Uterus (tissue), 3 donors: ENCODE measurements at regions not wholly inside any gene's neighbourhood (a gene's known extent, or its start where the extent isn't known, plus 50 kb on each side); places are given as distances from the start of the nearest gene placed in this dataset.

Experiments used
- DNase-seq, 2 donors: peaks; one replicate each; pipeline ENCODE4 v3.0.0-alpha.2; 2019 to 2020
- H3K27ac ChIP-seq, 2 donors: fragments of 200-600 bp; sonication (generic); 1 replicate in 1 of 2; 2 replicates in 1 of 2; pipeline ENCODE4 v1.5.1; 2016 to 2018
- H3K27me3 ChIP-seq, 2 donors: fragments of 200-600 bp; sonication (generic); one replicate each; pipeline ENCODE4 v1.5.1; 2018 to 2019; ENCODE audit warnings: control low read depth in 1 of 2
- H3K36me3 ChIP-seq, 2 donors: fragments of 200-600 bp; sonication (generic); one replicate each; pipeline ENCODE4 v1.5.1; 2019; ENCODE audit warnings: control low read depth in 1 of 2
- H3K4me1 ChIP-seq, 2 donors: fragments of 200-600 bp; sonication (generic); one replicate each; pipeline ENCODE4 v1.5.1; 2018 to 2019; ENCODE audit warnings: control low read depth in 1 of 2
- H3K4me3 ChIP-seq, 2 donors: fragments of 200-600 bp; sonication (generic); 1 replicate in 1 of 2; 2 replicates in 1 of 2; pipeline ENCODE4 v1.5.1; 2018 to 2019; ENCODE audit warnings: mild to moderate bottlenecking in 1 of 2
- H3K9me3 ChIP-seq, 2 donors: fragments of 200-600 bp; sonication (generic); one replicate each; pipeline ENCODE4 v1.5.1; 2019; ENCODE audit warnings: control low read depth in 1 of 2
- CTCF ChIP-seq, 4 experiments: fragments of 200-600 bp in 2 of 4; fragments of 450-650 bp in 2 of 4; sonication (generic) in 2 of 4; IDR thresholded peaks; one replicate each; pipeline ENCODE4 v1.5.1; 2016 to 2019; ENCODE audit warnings: antibody characterized with exemption in 4 of 4, mild to moderate bottlenecking in 2 of 4, moderate library complexity in 1 of 4
- POLR2A ChIP-seq, 2 donors: fragments of 450-650 bp; IDR thresholded peaks; one replicate each; pipeline ENCODE4 v1.6.1; 2016; ENCODE audit warnings: antibody characterized with exemption in 2 of 2, mild to moderate bottlenecking in 1 of 2, moderate library complexity in 1 of 2
- intact Hi-C: fragments of 100-400 bp; cut with DNase I; formaldehyde crosslinking; loops from one replicate; pipeline ENCODE4 v1.15.1; 2023; ENCODE audit warnings: low total_unique reads
- donor health status: DM: yes; HTN: yes; CAD: no.

GRCh38 chr12:90331262-90331661, 622.6 kb upstream of the ATP2B1 start:
- DNase-seq, result no peak
- TF ChIP-seq POLR2A (IDR thresholded peaks at IDR 0.05) (no peak), CTCF (IDR thresholded peaks at IDR 0.05) (no peak)
- H3K9me3 ChIP-seq, result no peaks in the 10 kb centered on the region
- H3K4me1 ChIP-seq, result no peaks in the 10 kb centered on the region
- H3K27me3 ChIP-seq, result no peaks in the 10 kb centered on the region
- no peak overlapping the region for H3K4me3 ChIP-seq
- H3K27ac ChIP-seq, result no peak overlapping the region
- intact Hi-C loops, result no loop called here
- H3K36me3 ChIP-seq, result no peaks in the 10 kb centered on the region

- intact Hi-C loops, result no loop called here
- no peak overlapping the region for H3K27ac ChIP-seq
Measured at GRCh38 chr12:90327793-90328743, 619.4 kb upstream of the ATP2B1 start.

GRCh38 chr12:90323217-90323616, 614.6 kb upstream of the ATP2B1 start:
- Histone ChIP-seq H3K27ac (no peak overlapping the region), H3K4me3 (no peak overlapping the region), H3K27me3 (no peaks in the 10 kb centered on the region), H3K4me1 (no peaks in the 10 kb centered on the region), H3K36me3 (no peaks in the 10 kb centered on the region), H3K9me3 (no peaks in the 10 kb centered on the region)
- no peak for TF ChIP-seq CTCF (IDR thresholded peaks at IDR 0.05)
- TF ChIP-seq POLR2A (IDR thresholded peaks at IDR 0.05), result no peak
- DNase-seq, result no peak
- intact Hi-C loops, result no loop called here

More at GRCh38 chr12:90327793-90328743, 619.4 kb upstream of the ATP2B1 start:
- Histone ChIP-seq H3K36me3 (no peaks in the 10 kb centered on the region), H3K9me3 (no peaks in the 10 kb centered on the region), H3K4me1 (no peaks in the 10 kb centered on the region), H3K27me3 (no peaks in the 10 kb centered on the region), H3K4me3 (no peak overlapping the region)
- no peak for TF ChIP-seq CTCF (IDR thresholded peaks at IDR 0.05)
- TF ChIP-seq POLR2A (IDR thresholded peaks at IDR 0.05), result no peak
- DNase-seq, result no peak

- no peaks in the 10 kb centered on the region for H3K36me3 ChIP-seq
- H3K27me3 ChIP-seq, result no peaks in the 10 kb centered on the region
- H3K27ac ChIP-seq, result no peak overlapping the region
- TF ChIP-seq POLR2A (IDR thresholded peaks at IDR 0.05), result no peak
- no peak for TF ChIP-seq CTCF (IDR thresholded peaks at IDR 0.05)
- intact Hi-C loops, result no loop called here
- no peaks in the 10 kb centered on the region for H3K4me1 ChIP-seq
- H3K4me3 ChIP-seq, result no peak overlapping the region
- no peak for DNase-seq
- H3K9me3 ChIP-seq, result no peaks in the 10 kb centered on the region
Measured at GRCh38 chr12:90322006-90322405, 613.4 kb upstream of the ATP2B1 start.

- H3K4me3 ChIP-seq, result no peak overlapping the region
- intact Hi-C loops, result no loop called here
- H3K9me3 ChIP-seq, result no peaks in the 10 kb centered on the region
- H3K27ac ChIP-seq, result no peak overlapping the region
- DNase-seq, result no peak
- no peaks in the 10 kb centered on the region for H3K4me1 ChIP-seq
- no peaks in the 10 kb centered on the region for H3K36me3 ChIP-seq
- no peak for TF ChIP-seq CTCF (IDR thresholded peaks at IDR 0.05)
- no peak for TF ChIP-seq POLR2A (IDR thresholded peaks at IDR 0.05)
- H3K27me3 ChIP-seq, result no peaks in the 10 kb centered on the region
Measured at GRCh38 chr12:90321369-90321768, 612.7 kb upstream of the ATP2B1 start.
